RWPE2 (cell line): ENCODE measurements at regions not wholly inside any gene's neighbourhood (a gene's known extent, or its start where the extent isn't known, plus 50 kb on each side); places are given as distances from the start of the nearest gene placed in this dataset.

Source experiments
- ATAC-seq: fragments of 200-7000 bp; cut with Tn5 transposase; 3 replicates; pipeline ENCODE4 v1.9.1; 2021; ENCODE audit warnings: low read depth
- DNase-seq: peaks from one replicate; pipeline ENCODE4 v3.0.0-alpha.2; 2020; ENCODE audit warnings: low spot score
- H3K27ac ChIP-seq: fragments of 450-650 bp; 2 replicates; pipeline ENCODE4 v1.5.1; 2017; ENCODE audit warnings: mild to moderate bottlenecking; ENCODE audit not compliant: poor library complexity, severe bottlenecking
- H3K27me3 ChIP-seq: fragments of 250-450 bp; sonication (Bioruptor Pico); 2 replicates; pipeline ENCODE4 v1.5.1; 2021; ENCODE audit warnings: mild to moderate bottlenecking, moderate library complexity; ENCODE audit not compliant: insufficient read depth, poor library complexity, severe bottlenecking
- H3K36me3 ChIP-seq: fragments of 250-450 bp; sonication (Bioruptor Pico); 2 replicates; pipeline ENCODE4 v1.5.1; 2020; ENCODE audit warnings: low read depth, mild to moderate bottlenecking, moderate library complexity
- H3K4me1 ChIP-seq: fragments of 250-450 bp; sonication (Bioruptor Pico); 2 replicates; pipeline ENCODE4 v1.5.1; 2021; ENCODE audit warnings: mild to moderate bottlenecking, moderate library complexity; ENCODE audit not compliant: insufficient read depth, poor library complexity, severe bottlenecking
- H3K4me3 ChIP-seq: fragments of 250-450 bp; sonication (Bioruptor Pico); 2 replicates; pipeline ENCODE4 v1.5.1; 2021; ENCODE audit warnings: mild to moderate bottlenecking, moderate library complexity; ENCODE audit not compliant: severe bottlenecking
- H3K9me3 ChIP-seq: fragments of 250-450 bp; sonication (Bioruptor Pico); 2 replicates; pipeline ENCODE4 v1.5.1; 2021; ENCODE audit warnings: mild to moderate bottlenecking, moderate library complexity; ENCODE audit not compliant: severe bottlenecking
- CTCF ChIP-seq: fragments of 450-650 bp; IDR thresholded peaks from one replicate; pipeline ENCODE4 v1.5.1; 2017; ENCODE audit warnings: mild to moderate bottlenecking, moderate library complexity; ENCODE audit not compliant: poor library complexity, severe bottlenecking

- no peaks in the 10 kb centered on the region for H3K36me3 ChIP-seq
- no peaks in the 10 kb centered on the region for H3K27me3 ChIP-seq
- H3K27ac ChIP-seq = peak overlapping the region; percentile 46
- TF ChIP-seq CTCF = no peak
- DNase-seq = no peak
- no peak overlapping the region for H3K4me3 ChIP-seq
- H3K4me1 ChIP-seq = peaks cover 25% of the 10 kb centered on the region
- no peaks in the 10 kb centered on the region for H3K9me3 ChIP-seq
- ATAC-seq = peak; percentile 86
Observed at GRCh38 chr11:128407962-128408361, 179.4 kb downstream of the ETS1 start.

GRCh38 chr11:128405714-128406662 is 181.4 kb downstream of the ETS1 start:
- no peak for DNase-seq
- Histone ChIP-seq H3K4me3 (no peak overlapping the region), H3K27me3 (no peaks in the 10 kb centered on the region), H3K9me3 (no peaks in the 10 kb centered on the region), H3K36me3 (no peaks in the 10 kb centered on the region), H3K4me1 (peaks cover 23% of the 10 kb centered on the region), H3K27ac (no peak overlapping the region)
- no peak for ATAC-seq
- no peak for TF ChIP-seq CTCF

- H3K4me3 ChIP-seq = no peak overlapping the region
- DNase-seq = no peak
- H3K4me1 ChIP-seq = peaks cover 23% of the 10 kb centered on the region
- TF ChIP-seq CTCF = no peak
- H3K27me3 ChIP-seq = no peaks in the 10 kb centered on the region
- no peak overlapping the region for H3K27ac ChIP-seq
- no peaks in the 10 kb centered on the region for H3K9me3 ChIP-seq
- no peaks in the 10 kb centered on the region for H3K36me3 ChIP-seq
- ATAC-seq = no peak
Observed at GRCh38 chr11:128405112-128405511, 182.2 kb downstream of the ETS1 start.

- H3K4me1 ChIP-seq = peaks cover 23% of the 10 kb centered on the region
Observed at GRCh38 chr11:128404437-128404836, 182.9 kb downstream of the ETS1 start.

More at GRCh38 chr11:128404437-128404836, 182.9 kb downstream of the ETS1 start:
- TF ChIP-seq CTCF = no peak
- no peak for DNase-seq
- no peak overlapping the region for H3K27ac ChIP-seq
- H3K36me3 ChIP-seq = no peaks in the 10 kb centered on the region
- no peak overlapping the region for H3K4me3 ChIP-seq
- no peak for ATAC-seq
- no peaks in the 10 kb centered on the region for H3K9me3 ChIP-seq
- H3K27me3 ChIP-seq = no peaks in the 10 kb centered on the region
